MV-4-11 (cell line): ENCODE measurements at regions not wholly inside any gene's neighbourhood (a gene's known extent, or its start where the extent isn't known, plus 50 kb on each side); places are given as distances from the start of the nearest gene placed in this dataset.

ENCODE experiments used
- DNase-seq: peaks from one replicate; lab custom pipeline; 2025; lab: John Stamatoyannopoulos, UW

- DNase-seq = no peak
These were observed 650.6 kb upstream of the ARID1B start for GRCh38 chr6:156126535-156126934.

DNA sequence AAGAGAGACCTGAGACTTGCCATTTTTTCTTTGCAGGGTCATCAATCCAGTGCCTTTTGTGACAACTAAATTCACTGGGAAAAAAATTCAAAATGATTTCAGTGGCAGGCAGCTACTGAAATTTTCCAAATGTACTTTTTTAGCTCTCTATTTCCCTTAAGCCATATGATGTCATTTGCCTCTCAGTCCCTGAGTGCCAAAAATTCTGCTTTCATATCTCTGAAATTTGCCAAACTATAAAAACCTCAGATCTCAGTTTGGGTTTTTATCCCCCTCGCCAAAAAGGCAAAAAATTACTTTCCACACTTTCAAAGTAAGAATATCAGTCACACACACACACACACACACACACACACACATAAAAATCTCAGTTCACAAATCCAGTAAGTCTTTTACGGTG lies 651.3 kb upstream of the ARID1B start:
- DNase-seq = no peak

DNA sequence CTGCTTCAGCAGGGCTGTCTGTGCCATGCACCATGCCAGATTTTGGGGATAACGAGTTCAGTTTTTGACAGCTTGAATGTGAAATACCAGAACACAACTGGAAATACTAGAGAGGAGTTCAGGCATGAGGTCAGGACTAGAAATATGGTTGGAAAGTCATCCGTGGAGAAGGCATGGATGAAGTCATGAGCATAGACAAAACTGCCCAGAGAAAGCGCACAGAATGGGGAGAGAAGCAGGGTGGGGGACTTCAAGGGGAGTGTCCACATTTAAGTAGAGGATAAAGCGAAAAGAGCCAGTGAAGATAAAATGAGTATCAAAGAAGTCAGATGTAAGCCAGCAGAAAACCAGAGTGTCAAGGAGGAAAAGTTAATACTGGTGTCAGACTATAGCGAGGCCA lies 653.4 kb upstream of the ARID1B start:
- no peak for DNase-seq

GRCh38 chr6:156121973-156122372 lies 655.2 kb upstream of the ARID1B start:
- no peak for DNase-seq

- DNase-seq = no peak
These were observed 658.9 kb upstream of the NOX3 start for GRCh38 chr6:156114541-156114940.

DNA sequence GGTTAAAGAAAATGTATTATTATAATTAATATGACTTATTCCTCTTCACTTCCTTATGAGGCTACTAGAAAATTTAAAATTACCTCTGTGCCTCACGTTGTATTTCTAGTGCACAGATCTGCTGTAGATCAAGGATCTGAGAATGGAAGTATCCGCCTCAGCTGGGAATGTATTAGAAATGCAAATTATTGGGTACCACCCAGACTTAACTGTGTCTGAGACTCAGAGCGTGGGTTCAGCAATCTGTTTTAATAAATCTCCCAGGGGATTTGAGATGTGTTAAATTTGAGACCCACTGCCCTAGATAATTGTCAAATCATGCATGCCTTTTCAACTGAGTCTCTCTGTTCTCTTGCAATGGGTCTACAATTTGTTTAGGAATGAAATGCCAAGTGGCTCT lies 658.0 kb upstream of the NOX3 start:
- no peak for DNase-seq

DNA sequence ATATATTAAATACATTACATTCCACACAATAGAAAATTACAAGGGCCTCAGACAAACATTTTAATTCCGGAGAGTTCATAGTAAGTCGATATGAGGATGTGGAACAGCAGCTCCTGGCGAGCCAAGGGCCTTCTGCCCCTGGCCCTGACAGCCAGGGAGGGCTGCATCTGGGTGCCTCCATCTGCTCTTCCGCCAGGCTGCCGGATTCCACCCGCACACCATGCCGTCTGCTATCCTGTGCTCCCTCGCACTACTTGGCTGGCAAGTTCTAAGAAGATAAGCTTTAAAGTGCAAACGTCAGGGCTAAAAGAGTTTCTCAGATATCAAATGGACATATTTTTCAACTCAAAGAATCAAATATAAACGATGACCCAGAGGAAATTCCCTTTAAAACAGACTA lies 656.3 kb upstream of the NOX3 start:
- DNase-seq = no peak

DNA sequence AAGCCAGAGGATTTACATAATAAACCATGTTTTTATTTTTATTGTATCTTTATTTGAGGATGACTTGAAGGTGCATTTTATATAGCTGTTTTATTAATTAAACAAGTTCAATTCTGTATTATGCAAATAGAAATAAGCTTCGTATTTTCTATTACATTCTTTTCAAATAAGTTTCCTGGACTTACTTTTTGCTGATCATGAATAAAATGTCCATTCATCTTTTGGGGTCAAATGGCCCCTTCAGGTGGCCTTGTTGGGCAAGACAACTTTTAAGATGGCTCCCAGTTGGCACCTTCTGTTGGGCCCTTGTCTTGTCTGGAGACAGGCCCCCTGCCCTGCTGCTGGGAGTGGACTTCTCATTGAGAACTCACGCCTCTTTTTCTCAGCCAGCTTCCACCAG lies 654.6 kb upstream of the NOX3 start:
- no peak for DNase-seq

DNA sequence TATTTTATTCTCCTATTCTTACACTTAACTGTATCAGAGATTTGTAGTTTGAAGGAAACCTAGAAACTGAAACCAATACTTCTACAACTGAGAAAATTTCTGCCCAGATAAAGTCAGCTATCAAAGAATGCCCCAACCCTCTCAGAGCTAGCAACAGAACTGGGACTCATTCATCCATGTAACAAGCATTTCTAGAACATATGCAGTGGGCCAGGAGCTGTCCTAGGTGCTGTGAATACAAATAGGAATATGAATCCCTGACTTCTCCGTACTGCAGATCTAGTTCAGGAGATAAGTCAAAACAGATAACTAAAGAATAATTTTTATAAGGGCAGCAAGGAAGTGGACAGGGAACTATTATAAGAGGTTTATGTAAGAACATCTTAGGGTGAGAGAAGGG lies 654.1 kb upstream of the NOX3 start:
- DNase-seq = no peak

- DNase-seq = no peak
These were observed 652.0 kb upstream of the NOX3 start for GRCh38 chr6:156107624-156108101.

GRCh38 chr6:156102129-156102528 lies 646.5 kb upstream of the NOX3 start:
- no peak for DNase-seq

DNA sequence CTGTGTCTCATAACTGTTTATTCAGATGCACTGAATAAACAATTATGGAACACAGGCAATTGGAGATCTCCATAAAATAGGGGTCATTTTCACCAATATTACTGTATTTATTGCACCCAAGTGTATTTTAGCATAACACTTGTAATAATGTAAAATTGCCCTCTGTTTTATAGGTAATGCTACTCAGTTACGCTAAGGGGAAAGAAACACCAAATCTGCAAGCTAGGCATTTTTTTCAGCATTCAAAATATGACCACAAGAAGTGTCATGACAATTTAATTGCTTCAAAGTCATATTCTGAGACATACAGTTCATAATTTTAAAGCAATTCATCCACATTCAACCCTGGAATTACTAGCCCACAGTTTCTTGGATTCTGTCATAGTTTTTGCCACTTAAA lies 643.2 kb upstream of the NOX3 start:
- DNase-seq = no peak

GRCh38 chr6:156087487-156087886 lies 631.8 kb upstream of the NOX3 start:
- DNase-seq = no peak

GRCh38 chr6:156082012-156082411 lies 626.4 kb upstream of the NOX3 start:
- DNase-seq = no peak

GRCh38 chr6:156080371-156080770 lies 624.7 kb upstream of the NOX3 start:
- no peak for DNase-seq

GRCh38 chr6:156068881-156069280 lies 613.2 kb upstream of the NOX3 start:
- no peak for DNase-seq

GRCh38 chr6:156065849-156066248 lies 610.2 kb upstream of the NOX3 start:
- DNase-seq = no peak

GRCh38 chr6:156062091-156062563 lies 606.5 kb upstream of the NOX3 start:
- no peak for DNase-seq

DNA sequence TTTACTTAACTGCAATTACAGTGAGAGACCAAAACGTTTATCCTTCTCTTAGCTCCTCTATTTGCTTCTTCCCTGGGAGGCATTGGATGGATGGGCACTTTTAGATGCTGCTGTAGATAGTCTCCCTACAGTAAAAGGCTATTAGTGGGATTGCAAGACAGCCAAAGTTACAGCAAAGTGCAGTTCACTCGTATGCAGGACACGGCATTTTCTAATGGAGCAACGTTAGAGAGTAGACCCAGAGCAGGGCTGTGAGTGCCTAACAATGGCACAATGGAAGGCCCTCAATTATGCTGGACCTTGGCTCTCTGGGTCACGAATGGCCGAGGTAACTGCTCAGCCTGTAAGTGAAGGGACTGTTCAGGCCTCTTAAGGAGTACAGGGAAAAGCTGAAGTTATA lies 605.8 kb upstream of the NOX3 start:
- DNase-seq = no peak

DNA sequence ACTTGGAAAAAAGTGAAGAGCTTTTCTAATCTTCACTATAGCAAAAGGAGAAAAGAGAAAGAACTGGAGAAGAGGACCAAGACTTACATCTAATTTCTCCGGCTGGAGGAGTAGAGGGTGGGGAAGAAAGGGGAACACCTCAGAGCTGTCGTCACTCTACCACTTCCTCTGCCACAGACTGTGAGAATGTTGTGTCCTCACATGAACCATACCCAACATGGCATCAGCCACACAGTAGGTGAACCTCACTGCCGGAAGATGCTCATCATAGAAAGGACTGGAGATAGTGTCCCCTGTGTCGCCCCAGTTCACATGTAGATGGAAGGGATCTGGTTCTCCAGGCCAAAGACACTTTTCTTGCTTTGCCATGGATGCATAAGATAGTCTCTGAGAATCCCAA lies 604.4 kb upstream of the NOX3 start:
- no peak for DNase-seq

DNA sequence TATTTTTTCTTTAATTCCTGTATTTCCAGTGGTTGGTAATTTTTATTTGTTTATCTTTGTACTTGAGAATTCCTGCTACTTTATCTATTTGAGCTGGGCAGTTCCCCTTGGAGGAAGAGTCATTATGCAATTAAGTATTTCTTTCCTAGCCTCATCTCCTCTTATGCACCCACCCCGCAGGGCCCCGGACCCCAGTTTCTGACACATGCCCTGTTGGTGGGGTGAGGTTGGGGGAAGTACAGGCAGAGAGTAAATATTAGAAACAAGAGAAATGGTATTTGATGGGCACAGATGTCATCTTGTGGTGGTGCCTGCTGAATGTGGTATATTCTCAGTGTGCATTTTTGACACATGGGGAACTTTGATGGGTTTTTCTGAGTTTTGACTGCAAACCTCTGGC lies 602.7 kb upstream of the NOX3 start:
- no peak for DNase-seq

- no peak for DNase-seq
These were observed 602.2 kb upstream of the NOX3 start for GRCh38 chr6:156057869-156058268.

DNA sequence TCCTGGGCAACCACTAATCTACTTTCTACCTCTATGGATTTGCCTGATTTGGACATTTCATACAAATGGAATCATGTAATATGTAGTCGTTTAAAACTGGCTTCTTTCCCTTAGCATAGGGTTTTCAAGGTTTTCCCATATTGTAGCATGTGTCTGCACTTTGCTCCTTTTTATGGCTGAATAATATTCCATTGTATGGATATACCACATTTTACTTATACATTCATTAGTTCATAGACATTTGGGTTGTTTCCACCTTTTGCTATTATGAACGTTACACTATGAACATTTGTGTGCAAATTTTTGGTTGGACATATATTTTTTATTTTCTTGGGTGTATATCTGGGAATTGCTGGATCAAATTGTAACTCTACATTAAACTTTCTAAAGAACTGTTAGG lies 600.4 kb upstream of the NOX3 start:
- no peak for DNase-seq

DNA sequence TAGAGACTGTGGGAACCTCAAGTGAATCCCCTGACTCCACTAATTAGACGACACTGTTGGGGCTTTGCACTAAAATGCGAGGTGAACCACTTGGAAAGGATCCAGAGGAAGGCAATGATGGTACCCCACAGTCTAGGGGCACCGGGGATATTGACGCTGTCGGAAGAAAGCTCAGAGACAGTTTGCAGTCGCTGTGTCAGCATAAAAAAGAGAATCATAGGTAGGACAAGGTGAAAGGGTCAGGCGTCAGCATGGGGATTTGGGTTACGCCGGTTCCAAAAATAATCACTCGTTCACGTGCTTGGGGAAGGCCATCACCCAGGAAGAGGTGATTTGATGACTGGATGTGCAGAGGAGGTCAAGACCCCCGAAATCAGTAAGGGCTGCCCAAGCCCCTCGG lies 598.0 kb upstream of the NOX3 start:
- no peak for DNase-seq

DNA sequence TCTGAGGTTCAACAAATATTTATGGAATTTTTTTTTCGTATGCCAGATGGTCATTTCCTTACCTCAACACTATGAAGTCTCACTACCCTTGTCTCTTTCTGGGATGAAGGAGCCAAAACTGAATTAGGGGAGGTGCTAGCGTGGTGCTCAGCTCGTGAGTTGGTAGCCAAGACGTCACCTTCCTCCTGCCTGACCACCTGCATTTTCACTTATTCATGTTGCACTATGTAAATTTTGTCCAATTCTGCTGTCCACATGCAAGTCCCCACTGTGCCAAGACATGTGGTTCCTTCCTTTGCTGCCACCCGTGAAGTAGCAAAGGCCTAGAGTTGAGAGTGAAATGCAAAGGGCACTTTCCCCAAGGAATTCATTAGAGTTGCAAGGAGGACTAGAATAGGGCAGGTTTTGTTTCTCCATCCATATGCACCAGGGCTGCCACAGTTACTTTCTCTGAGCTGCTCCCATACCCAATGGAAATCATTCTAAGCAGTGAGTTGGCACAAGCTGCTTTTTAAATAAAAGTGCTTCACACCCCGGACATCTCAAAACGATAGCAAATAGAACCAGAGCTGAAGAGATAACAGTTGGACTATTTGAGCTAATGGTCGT lies 591.3 kb upstream of the NOX3 start:
- DNase-seq = no peak
